Stomach (tissue), 8 donors: ENCODE measurements at regions not wholly inside any gene's neighbourhood (a gene's known extent, or its start where the extent isn't known, plus 50 kb on each side); places are given as distances from the start of the nearest gene placed in this dataset.
"Not testable (repeated sequence)": the region's sequence is repeated elsewhere in the genome, so short reads cannot be mapped to it uniquely, and the experiment has no call there.

Source experiments
- DNase-seq, 2 donors: peaks; one replicate each; pipeline versions ENCODE4 v3.0.0 to v3.0.0-alpha.2; 2013 to 2019
- H3K27ac ChIP-seq, 5 donors: fragments of 200-600 bp in 4 of 5; sonication (generic) in 4 of 5; one replicate each; pipeline ENCODE4 v1.5.1; 2013 to 2019; ENCODE audit warnings: mild to moderate bottlenecking in 1 of 5, moderate library complexity in 1 of 5
- H3K27me3 ChIP-seq, 3 donors: fragments of 200-600 bp; sonication (generic); one replicate each; pipeline ENCODE4 v1.5.1; 2017 to 2019; ENCODE audit warnings: mixed run types in 1 of 3
- H3K36me3 ChIP-seq, 4 donors: fragments of 200-600 bp; sonication (generic); 1 replicate in 3 of 4; 2 replicates in 1 of 4; pipeline ENCODE4 v1.5.1; 2016 to 2019
- H3K4me1 ChIP-seq, 4 donors: fragments of 200-600 bp; sonication (generic); one replicate each; pipeline ENCODE4 v1.5.1; 2016 to 2019
- H3K4me3 ChIP-seq, 4 donors: fragments of 200-600 bp; sonication (generic) in 3 of 4; one replicate each; pipeline ENCODE4 v1.5.1; 2016 to 2019; ENCODE audit warnings: mild to moderate bottlenecking in 1 of 4
- H3K9me3 ChIP-seq, 4 donors: fragments of 200-600 bp; sonication (generic); one replicate each; pipeline ENCODE4 v1.5.1; 2016 to 2019
- WGBS, 5 donors: extraction: QIAGEN DNeasy Blood & Tissue Kit in 3 of 5; methylation state at CpG; one replicate each; pipeline versions ENCODE4 v1.1.5 to v1.1.7; 2013 to 2018; 5-methylcytosine and 5-hydroxymethylcytosine counted together
- intact Hi-C: fragments of 100-400 bp; cut with DNase I; formaldehyde crosslinking; loops from one replicate; pipeline ENCODE4 v1.15.1; 2023; ENCODE audit warnings: low total_unique reads
- donor health status: healthy with polysubstance abuse.
- donor health status: Bipolar disorder and iron deficiency.
- donor health status: healthy.

- no CpG with 5 or more reads among the region's 2 CpGs for WGBS, 5 donors
- H3K36me3 ChIP-seq, H3K27me3 ChIP-seq, H3K4me1 ChIP-seq, H3K27ac ChIP-seq, DNase-seq, H3K9me3 ChIP-seq, H3K4me3 ChIP-seq, intact Hi-C loops: not testable (repeated sequence)
These were observed 176.2 kb downstream of the ZNF92 start for GRCh38 chr7:65549589-65550443.

GRCh38 chr7:65550444-65550809 lies 176.8 kb downstream of the ZNF92 start:
- H3K27ac ChIP-seq, DNase-seq, H3K9me3 ChIP-seq, H3K27me3 ChIP-seq, H3K36me3 ChIP-seq, intact Hi-C loops, H3K4me3 ChIP-seq, H3K4me1 ChIP-seq: not testable (repeated sequence)

GRCh38 chr7:65551042-65551441 lies 177.4 kb downstream of the ZNF92 start:
- H3K4me1 ChIP-seq, H3K27me3 ChIP-seq, H3K36me3 ChIP-seq, H3K27ac ChIP-seq, H3K9me3 ChIP-seq, H3K4me3 ChIP-seq, DNase-seq, intact Hi-C loops: not testable (repeated sequence)
- WGBS, 5 donors: 88 to 100% (median 97%) methylated on average over 1 of the region's 1 CpG

GRCh38 chr7:65554553-65555476 lies 181.2 kb downstream of the ZNF92 start:
- intact Hi-C loops, H3K27me3 ChIP-seq, H3K27ac ChIP-seq, DNase-seq, H3K9me3 ChIP-seq, H3K4me1 ChIP-seq, H3K36me3 ChIP-seq, H3K4me3 ChIP-seq: not testable (repeated sequence)
- WGBS, 5 donors: 1% methylated on average over 22 of the region's 85 CpGs; no CpG with 5 or more reads in 4 of the 5 donors

GRCh38 chr7:65558584-65558983 lies 184.9 kb downstream of the ZNF92 start:
- DNase-seq: peak; percentile 15 to 24
- WGBS, 5 donors: 60 to 77% (median 62%) methylated on average over 2 to 4 of the region's 4 CpGs
- H3K4me3 ChIP-seq: not testable (repeated sequence)

GRCh38 chr7:65561786-65562372 lies 188.2 kb downstream of the ZNF92 start:
- H3K27ac ChIP-seq, H3K36me3 ChIP-seq, H3K4me1 ChIP-seq, H3K27me3 ChIP-seq, H3K4me3 ChIP-seq, intact Hi-C loops, DNase-seq, H3K9me3 ChIP-seq: not testable (repeated sequence)
- 68 to 94% (median 82%) methylated on average over 5 of the region's 6 CpGs for WGBS, 5 donors

More at GRCh38 chr7:65558584-65558983, 184.9 kb downstream of the ZNF92 start:
- H3K4me1 ChIP-seq, H3K27me3 ChIP-seq, intact Hi-C loops, H3K9me3 ChIP-seq, H3K27ac ChIP-seq, H3K36me3 ChIP-seq: not testable (repeated sequence)

- WGBS, 5 donors: 36 to 70% (median 64%) methylated on average over 1 of the region's 2 CpGs; no CpG with 5 or more reads in 1 of the 5 donors
- DNase-seq, H3K36me3 ChIP-seq, H3K4me1 ChIP-seq, H3K27ac ChIP-seq, H3K27me3 ChIP-seq, H3K4me3 ChIP-seq, H3K9me3 ChIP-seq, intact Hi-C loops: not testable (repeated sequence)
These were observed 188.9 kb downstream of the ZNF92 start for GRCh38 chr7:65562522-65562921.

- not testable (repeated sequence) for H3K27me3 ChIP-seq
These were observed 189.7 kb downstream of the ZNF92 start for GRCh38 chr7:65563333-65563732.

GRCh38 chr7:65568226-65568625 lies 194.6 kb downstream of the ZNF92 start:
- H3K4me3 ChIP-seq, intact Hi-C loops, DNase-seq, H3K4me1 ChIP-seq, H3K36me3 ChIP-seq, H3K27ac ChIP-seq, H3K27me3 ChIP-seq, H3K9me3 ChIP-seq: not testable (repeated sequence)
- no CpG with 5 or more reads among the region's 6 CpGs for WGBS, 5 donors

More at GRCh38 chr7:65563333-65563732, 189.7 kb downstream of the ZNF92 start:
- H3K4me1 ChIP-seq, H3K9me3 ChIP-seq, H3K27ac ChIP-seq, H3K36me3 ChIP-seq, H3K4me3 ChIP-seq, DNase-seq, intact Hi-C loops: not testable (repeated sequence)
- WGBS, 5 donors: no CpG with 5 or more reads among the region's 1 CpG

GRCh38 chr7:65570990-65571389 lies 197.3 kb downstream of the ZNF92 start:
- H3K27me3 ChIP-seq, H3K4me3 ChIP-seq, H3K36me3 ChIP-seq, H3K27ac ChIP-seq, H3K4me1 ChIP-seq, H3K9me3 ChIP-seq, intact Hi-C loops, DNase-seq: not testable (repeated sequence)
- no CpG with 5 or more reads among the region's 1 CpG for WGBS, 5 donors

- H3K9me3 ChIP-seq, H3K36me3 ChIP-seq, intact Hi-C loops, H3K27me3 ChIP-seq, H3K27ac ChIP-seq, H3K4me1 ChIP-seq: not testable (repeated sequence)
- peak in 1 of 2 donors; percentile 12 for DNase-seq
- H3K4me3 ChIP-seq: peak overlapping the region in 1 of 4 donors; percentile 18
- 1 to 3% (median 3%) methylated on average over 21 to 30 of the region's 35 CpGs for WGBS, 5 donors
These were observed 198.9 kb downstream of the ZNF92 start for GRCh38 chr7:65572581-65572980.
